ENCODE measurements at regions not wholly inside any gene's neighbourhood (a gene's known extent, or its start where the extent isn't known, plus 50 kb on each side); places are given as distances from the start of the nearest gene placed in this dataset.

GRCh38 chr11:95585069-95585751 is 204.4 kb downstream of the FAM76B start:
- no peak for TF ChIP-seq CTCF (IDR thresholded peaks at IDR 0.05)
- TF ChIP-seq POLR2A (IDR thresholded peaks at IDR 0.05): no peak
